Stimulated activated memory B cell treated with anti-CD40 and anti-IgM and Interleukin-4, amounts not matched to agents 10 μg/mL and 1 μg/mL and 100 μg/mL, for 72 hours (primary cell): ENCODE measurements at regions not wholly inside any gene's neighbourhood (a gene's known extent, or its start where the extent isn't known, plus 50 kb on each side); places are given as distances from the start of the nearest gene placed in this dataset.
"Not testable (repeated sequence)": the region's sequence is repeated elsewhere in the genome, so short reads cannot be mapped to it uniquely, and the experiment has no call there.

ENCODE experiments used
- ATAC-seq: fragments of 150-1000 bp; cut with Tn5 transposase; 2 replicates; pipeline ENCODE4 v1.10.0; 2021
- H3K27ac Mint-ChIP-seq: one replicate; pipeline ENCODE4 v1.8.0; 2022; ENCODE audit warnings: mild to moderate bottlenecking, mixed read lengths
- H3K27me3 Mint-ChIP-seq: one replicate; pipeline ENCODE4 v1.8.0; 2022; ENCODE audit warnings: mixed read lengths
- H3K36me3 Mint-ChIP-seq: one replicate; pipeline ENCODE4 v1.8.0; 2022; ENCODE audit warnings: mixed read lengths
- H3K4me1 Mint-ChIP-seq: one replicate; pipeline ENCODE4 v1.8.0; 2022; ENCODE audit warnings: mixed read lengths
- H3K4me3 Mint-ChIP-seq: one replicate; pipeline ENCODE4 v1.8.0; 2022; ENCODE audit warnings: mild to moderate bottlenecking, moderate library complexity, mixed read lengths
- H3K9me3 Mint-ChIP-seq: one replicate; pipeline ENCODE4 v1.8.0; 2022; ENCODE audit warnings: mixed read lengths

GRCh38 chrX:1051421-1051820 is 161.0 kb downstream of the CRLF2 start:
- Mint-ChIP-seq H3K4me3 (no peak overlapping the region), H3K27ac (no peak overlapping the region), H3K9me3 (peaks cover 4% of the 10 kb centered on the region), H3K27me3 (no peaks in the 10 kb centered on the region), H3K36me3 (no peaks in the 10 kb centered on the region), H3K4me1 (no peaks in the 10 kb centered on the region)
- ATAC-seq: no peak

GRCh38 chrX:1045680-1046314 is 166.7 kb downstream of the CRLF2 start:
- no peak for ATAC-seq

GRCh38 chrX:1041091-1041490 is 171.4 kb downstream of the CRLF2 start:
- Mint-ChIP-seq H3K4me3 (no peak overlapping the region), H3K36me3 (no peaks in the 10 kb centered on the region), H3K27me3 (no peaks in the 10 kb centered on the region), H3K9me3 (peaks cover 6% of the 10 kb centered on the region), H3K27ac (no peak overlapping the region), H3K4me1 (no peaks in the 10 kb centered on the region)
- ATAC-seq: no peak

More at GRCh38 chrX:1045680-1046314, 166.7 kb downstream of the CRLF2 start:
- Mint-ChIP-seq H3K36me3 (no peaks in the 10 kb centered on the region), H3K27me3 (no peaks in the 10 kb centered on the region), H3K9me3 (peaks cover 8% of the 10 kb centered on the region), H3K27ac (no peak overlapping the region), H3K4me1 (no peaks in the 10 kb centered on the region), H3K4me3 (no peak overlapping the region)

GRCh38 chrX:1035931-1036330 is 176.5 kb downstream of the CRLF2 start:
- H3K36me3 Mint-ChIP-seq, H3K9me3 Mint-ChIP-seq, H3K27ac Mint-ChIP-seq, H3K27me3 Mint-ChIP-seq, ATAC-seq, H3K4me1 Mint-ChIP-seq, H3K4me3 Mint-ChIP-seq: not testable (repeated sequence)

GRCh38 chrX:1035206-1035605 is 177.2 kb downstream of the CRLF2 start:
- no peak for ATAC-seq
- Mint-ChIP-seq H3K4me3 (no peak overlapping the region), H3K9me3 (peaks cover 7% of the 10 kb centered on the region), H3K4me1 (no peaks in the 10 kb centered on the region), H3K27ac (no peak overlapping the region), H3K27me3 (peaks cover 9% of the 10 kb centered on the region), H3K36me3 (no peaks in the 10 kb centered on the region)

- Mint-ChIP-seq H3K4me1 (no peaks in the 10 kb centered on the region), H3K9me3 (peaks cover 5% of the 10 kb centered on the region), H3K36me3 (no peaks in the 10 kb centered on the region), H3K4me3 (no peak overlapping the region), H3K27ac (no peak overlapping the region), H3K27me3 (peaks cover 12% of the 10 kb centered on the region)
- no peak for ATAC-seq
These were observed 177.7 kb downstream of the CRLF2 start for GRCh38 chrX:1034717-1035116.

GRCh38 chrX:1031521-1032430 is 180.7 kb downstream of the CRLF2 start:
- Mint-ChIP-seq H3K27ac (no peak overlapping the region), H3K9me3 (peaks cover 4% of the 10 kb centered on the region), H3K36me3 (no peaks in the 10 kb centered on the region), H3K4me1 (peaks cover 14% of the 10 kb centered on the region), H3K4me3 (no peak overlapping the region), H3K27me3 (peaks cover 42% of the 10 kb centered on the region)
- no peak for ATAC-seq

- peaks cover 4% of the 10 kb centered on the region for H3K9me3 Mint-ChIP-seq
- peaks cover 21% of the 10 kb centered on the region for H3K4me1 Mint-ChIP-seq
- no peaks in the 10 kb centered on the region for H3K36me3 Mint-ChIP-seq
- peaks cover 42% of the 10 kb centered on the region for H3K27me3 Mint-ChIP-seq
- no peak overlapping the region for H3K4me3 Mint-ChIP-seq
- no peak for ATAC-seq
- no peak overlapping the region for H3K27ac Mint-ChIP-seq
These were observed 183.0 kb downstream of the CRLF2 start for GRCh38 chrX:1029494-1029893.

- no peak for ATAC-seq
- H3K4me1 Mint-ChIP-seq: peaks cover 21% of the 10 kb centered on the region
- H3K9me3 Mint-ChIP-seq: no peaks in the 10 kb centered on the region
- peaks cover 42% of the 10 kb centered on the region for H3K27me3 Mint-ChIP-seq
- peak overlapping the region; percentile 55 for H3K27ac Mint-ChIP-seq
- no peaks in the 10 kb centered on the region for H3K36me3 Mint-ChIP-seq
- peak overlapping the region; percentile 33 for H3K4me3 Mint-ChIP-seq
These were observed 184.8 kb downstream of the CRLF2 start for GRCh38 chrX:1027680-1028079.

GRCh38 chrX:1027133-1027532 is 185.3 kb downstream of the CRLF2 start:
- peak overlapping the region; percentile 33 for H3K4me3 Mint-ChIP-seq
- peaks cover 21% of the 10 kb centered on the region for H3K4me1 Mint-ChIP-seq
- H3K27me3 Mint-ChIP-seq: peaks cover 42% of the 10 kb centered on the region
- no peak for ATAC-seq
- no peaks in the 10 kb centered on the region for H3K36me3 Mint-ChIP-seq
- peak overlapping the region; percentile 55 for H3K27ac Mint-ChIP-seq
- no peaks in the 10 kb centered on the region for H3K9me3 Mint-ChIP-seq

GRCh38 chrX:1026263-1027015 is 186.0 kb downstream of the CRLF2 start:
- Mint-ChIP-seq H3K27ac (peak overlapping the region; percentile 55), H3K9me3 (no peaks in the 10 kb centered on the region), H3K4me3 (peak overlapping the region; percentile 33), H3K36me3 (no peaks in the 10 kb centered on the region), H3K4me1 (peaks cover 21% of the 10 kb centered on the region), H3K27me3 (peaks cover 42% of the 10 kb centered on the region)
- ATAC-seq: no peak

GRCh38 chrX:1025413-1025812 is 187.0 kb downstream of the CRLF2 start:
- no peak for ATAC-seq
- Mint-ChIP-seq H3K27ac (no peak overlapping the region), H3K9me3 (no peaks in the 10 kb centered on the region), H3K4me1 (peaks cover 21% of the 10 kb centered on the region), H3K36me3 (no peaks in the 10 kb centered on the region), H3K4me3 (no peak overlapping the region), H3K27me3 (peaks cover 34% of the 10 kb centered on the region)

GRCh38 chrX:1023676-1024075 is 188.8 kb downstream of the CRLF2 start:
- Mint-ChIP-seq H3K9me3 (no peaks in the 10 kb centered on the region), H3K27me3 (peaks cover 20% of the 10 kb centered on the region), H3K4me1 (peaks cover 21% of the 10 kb centered on the region), H3K36me3 (no peaks in the 10 kb centered on the region), H3K4me3 (no peak overlapping the region), H3K27ac (no peak overlapping the region)
- no peak for ATAC-seq

- not testable (repeated sequence) for H3K27ac Mint-ChIP-seq, ATAC-seq, H3K4me1 Mint-ChIP-seq, H3K4me3 Mint-ChIP-seq, H3K9me3 Mint-ChIP-seq, H3K36me3 Mint-ChIP-seq, H3K27me3 Mint-ChIP-seq
These were observed 191.0 kb downstream of the CRLF2 start for GRCh38 chrX:1021314-1021993.

- Mint-ChIP-seq H3K36me3 (no peaks in the 10 kb centered on the region), H3K27ac (no peak overlapping the region), H3K4me3 (no peak overlapping the region), H3K9me3 (no peaks in the 10 kb centered on the region), H3K27me3 (no peaks in the 10 kb centered on the region), H3K4me1 (no peaks in the 10 kb centered on the region)
- no peak for ATAC-seq
These were observed 191.7 kb downstream of the CRLF2 start for GRCh38 chrX:1020634-1021166.
